Cardiac muscle cell (in vitro differentiated cells and primary cell): ENCODE measurements at regions not wholly inside any gene's neighbourhood (a gene's known extent, or its start where the extent isn't known, plus 50 kb on each side); places are given as distances from the start of the nearest gene placed in this dataset.

Experiments used
- DNase-seq, 2 donors: peaks; one replicate each; pipeline versions ENCODE4 v3.0.0 to v3.0.0-alpha.2; 2010 to 2017; ENCODE audit warnings: low read depth in 1 of 2, low spot score in 1 of 2
- H3K27ac ChIP-seq: fragments of 200-600 bp; sonication (generic); 2 replicates; pipeline ENCODE4 v1.5.1; 2016
- H3K27me3 ChIP-seq: fragments of 200-600 bp; sonication (generic); 2 replicates; pipeline ENCODE4 v1.6.0; 2016; ENCODE audit warnings: control low read depth
- H3K36me3 ChIP-seq: fragments of 200-600 bp; sonication (generic); 2 replicates; pipeline ENCODE4 v1.5.1; 2016; ENCODE audit warnings: control low read depth
- H3K4me1 ChIP-seq: fragments of 200-600 bp; sonication (generic); 2 replicates; pipeline ENCODE4 v1.8.1; 2017; ENCODE audit warnings: low read depth, mild to moderate bottlenecking, mixed run types
- H3K4me3 ChIP-seq: fragments of 200-600 bp; sonication (generic); 2 replicates; pipeline ENCODE4 v1.5.1; 2016; ENCODE audit warnings: mild to moderate bottlenecking
- H3K9me3 ChIP-seq: fragments of 200-600 bp; sonication (generic); 2 replicates; pipeline ENCODE4 v1.5.1; 2017; ENCODE audit warnings: low read depth, mild to moderate bottlenecking, control low read depth
- TF ChIP-seq, protein P1 (sequence below): IDR thresholded peaks from 2 replicates; pipeline ENCODE4 v1.5.1; 2012; ENCODE audit warnings: low read depth, mild to moderate bottlenecking, low read length

GRCh38 chr3:127387119-127387518 is 99.3 kb upstream of the PRR20G start:
- H3K36me3 ChIP-seq, result no peaks in the 10 kb centered on the region
- H3K9me3 ChIP-seq, result no peaks in the 10 kb centered on the region
- no peaks in the 10 kb centered on the region for H3K27me3 ChIP-seq
- TF ChIP-seq, protein P1, sequence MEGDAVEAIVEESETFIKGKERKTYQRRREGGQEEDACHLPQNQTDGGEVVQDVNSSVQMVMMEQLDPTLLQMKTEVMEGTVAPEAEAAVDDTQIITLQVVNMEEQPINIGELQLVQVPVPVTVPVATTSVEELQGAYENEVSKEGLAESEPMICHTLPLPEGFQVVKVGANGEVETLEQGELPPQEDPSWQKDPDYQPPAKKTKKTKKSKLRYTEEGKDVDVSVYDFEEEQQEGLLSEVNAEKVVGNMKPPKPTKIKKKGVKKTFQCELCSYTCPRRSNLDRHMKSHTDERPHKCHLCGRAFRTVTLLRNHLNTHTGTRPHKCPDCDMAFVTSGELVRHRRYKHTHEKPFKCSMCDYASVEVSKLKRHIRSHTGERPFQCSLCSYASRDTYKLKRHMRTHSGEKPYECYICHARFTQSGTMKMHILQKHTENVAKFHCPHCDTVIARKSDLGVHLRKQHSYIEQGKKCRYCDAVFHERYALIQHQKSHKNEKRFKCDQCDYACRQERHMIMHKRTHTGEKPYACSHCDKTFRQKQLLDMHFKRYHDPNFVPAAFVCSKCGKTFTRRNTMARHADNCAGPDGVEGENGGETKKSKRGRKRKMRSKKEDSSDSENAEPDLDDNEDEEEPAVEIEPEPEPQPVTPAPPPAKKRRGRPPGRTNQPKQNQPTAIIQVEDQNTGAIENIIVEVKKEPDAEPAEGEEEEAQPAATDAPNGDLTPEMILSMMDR, result no peak
- no peak overlapping the region for H3K4me3 ChIP-seq
- H3K27ac ChIP-seq, result no peak overlapping the region
- DNase-seq, result no peak
- H3K4me1 ChIP-seq, result no peaks in the 10 kb centered on the region

- DNase-seq, result no peak
- no peaks in the 10 kb centered on the region for H3K4me1 ChIP-seq
- TF ChIP-seq, protein P1, result no peak
- no peak overlapping the region for H3K4me3 ChIP-seq
- H3K9me3 ChIP-seq, result no peaks in the 10 kb centered on the region
- no peaks in the 10 kb centered on the region for H3K36me3 ChIP-seq
- no peak overlapping the region for H3K27ac ChIP-seq
- H3K27me3 ChIP-seq, result no peaks in the 10 kb centered on the region
Measured at GRCh38 chr3:127386490-127386889, 98.6 kb upstream of the PRR20G start.

- Histone ChIP-seq H3K4me1 (no peaks in the 10 kb centered on the region), H3K9me3 (no peaks in the 10 kb centered on the region), H3K27me3 (no peaks in the 10 kb centered on the region), H3K27ac (no peak overlapping the region), H3K4me3 (no peak overlapping the region), H3K36me3 (no peaks in the 10 kb centered on the region)
- no peak for DNase-seq
- TF ChIP-seq, protein P1, result no peak
Measured at GRCh38 chr3:127385540-127385870, 97.7 kb upstream of the PRR20G start.

- Histone ChIP-seq H3K36me3 (no peaks in the 10 kb centered on the region), H3K27ac (no peak overlapping the region), H3K4me3 (no peak overlapping the region), H3K27me3 (no peaks in the 10 kb centered on the region), H3K4me1 (no peaks in the 10 kb centered on the region), H3K9me3 (no peaks in the 10 kb centered on the region)
- TF ChIP-seq, protein P1, result no peak
- no peak for DNase-seq
Measured at GRCh38 chr3:127384717-127385539, 97.1 kb upstream of the PRR20G start.

GRCh38 chr3:127383656-127384179 is 95.9 kb upstream of the PRR20G start:
- Histone ChIP-seq H3K27me3 (no peaks in the 10 kb centered on the region), H3K4me3 (no peak overlapping the region), H3K9me3 (no peaks in the 10 kb centered on the region), H3K4me1 (no peaks in the 10 kb centered on the region), H3K27ac (no peak overlapping the region), H3K36me3 (no peaks in the 10 kb centered on the region)
- TF ChIP-seq, protein P1, result no peak
- no peak for DNase-seq
